Fibroblast of lung (primary cell): ENCODE measurements at regions not wholly inside any gene's neighbourhood (a gene's known extent, or its start where the extent isn't known, plus 50 kb on each side); places are given as distances from the start of the nearest gene placed in this dataset.
A peak's percentile ranks its signal among the peaks of the same experiment; 100 is the strongest.

Experiments
- DNase-seq, 2 donors: peaks; one replicate each; pipeline versions ENCODE4 v3.0.0 to v3.0.0-alpha.2; 2010; ENCODE audit warnings: low read depth in 2 of 2
- H2AFZ ChIP-seq: 2 replicates; pipeline ENCODE4 v1.5.1; 2012; ENCODE audit warnings: low read length, control low read depth, inconsistent platforms
- H3K27ac ChIP-seq: 2 replicates; pipeline ENCODE4 v1.5.1; 2011; ENCODE audit warnings: low read length, control low read depth; ENCODE audit not compliant: insufficient read depth
- H3K27me3 ChIP-seq: 2 replicates; pipeline ENCODE4 v1.5.1; 2011; ENCODE audit warnings: mild to moderate bottlenecking, low read length; ENCODE audit not compliant: control insufficient read depth, insufficient read depth
- H3K36me3 ChIP-seq: 2 replicates; pipeline ENCODE4 v1.5.1; 2011; ENCODE audit warnings: low read length; ENCODE audit not compliant: control insufficient read depth, insufficient read depth
- H3K4me1 ChIP-seq: 2 replicates; pipeline ENCODE4 v1.5.1; 2011; ENCODE audit warnings: low read length; ENCODE audit not compliant: control insufficient read depth, insufficient read depth; ENCODE audit errors: extremely low read depth
- H3K4me2 ChIP-seq: 2 replicates; pipeline ENCODE4 v1.5.1; 2011; ENCODE audit warnings: low read length, control low read depth; ENCODE audit not compliant: insufficient read depth; ENCODE audit errors: extremely low read depth
- H3K4me3 ChIP-seq, 4 experiments: fragments of 200-600 bp in 1 of 4; sonication (generic) in 1 of 4; replicated peaks in 1 of 4; 2 replicates each; pipeline ENCODE4 v1.5.1; 2011 to 2016; ENCODE audit warnings: low read length in 4 of 4, low read depth in 3 of 4, mild to moderate bottlenecking in 3 of 4, control low read depth in 2 of 4, inconsistent platforms in 1 of 4, mixed read lengths in 1 of 4; ENCODE audit not compliant: insufficient read depth in 1 of 4; ENCODE audit errors: control extremely low read depth in 1 of 4
- H3K79me2 ChIP-seq: 2 replicates; pipeline ENCODE4 v1.5.1; 2012; ENCODE audit warnings: mild to moderate bottlenecking, low read length, inconsistent platforms; ENCODE audit not compliant: control insufficient read depth, insufficient read depth
- H3K9ac ChIP-seq: 2 replicates; pipeline ENCODE4 v1.5.1; 2011; ENCODE audit warnings: mild to moderate bottlenecking, low read length, control low read depth; ENCODE audit not compliant: insufficient read depth
- H3K9me3 ChIP-seq: 2 replicates; pipeline ENCODE4 v1.5.1; 2012; ENCODE audit warnings: low read depth, low read length; ENCODE audit not compliant: control insufficient read depth, insufficient read depth
- H4K20me1 ChIP-seq: 2 replicates; pipeline ENCODE4 v1.5.1; 2011; ENCODE audit warnings: low read length; ENCODE audit not compliant: control insufficient read depth, insufficient read depth; ENCODE audit errors: extremely low read depth
- EZH2 ChIP-seq: IDR thresholded peaks from 2 replicates; pipeline ENCODE4 v1.5.1; 2012; ENCODE audit warnings: low read length, control low read depth, mild to moderate bottlenecking; ENCODE audit errors: missing control alignments
- TF ChIP-seq, protein P1 (sequence below), 2 donors: IDR thresholded peaks in 1 of 2; conservative IDR thresholded peaks in 1 of 2; 1 replicate in 1 of 2; 2 replicates in 1 of 2; pipeline ENCODE4 v1.5.1; 2011 to 2012; ENCODE audit warnings: low read length in 2 of 2, control low read depth in 1 of 2, inconsistent platforms in 1 of 2, low read depth in 1 of 2, mild to moderate bottlenecking in 1 of 2

DNA sequence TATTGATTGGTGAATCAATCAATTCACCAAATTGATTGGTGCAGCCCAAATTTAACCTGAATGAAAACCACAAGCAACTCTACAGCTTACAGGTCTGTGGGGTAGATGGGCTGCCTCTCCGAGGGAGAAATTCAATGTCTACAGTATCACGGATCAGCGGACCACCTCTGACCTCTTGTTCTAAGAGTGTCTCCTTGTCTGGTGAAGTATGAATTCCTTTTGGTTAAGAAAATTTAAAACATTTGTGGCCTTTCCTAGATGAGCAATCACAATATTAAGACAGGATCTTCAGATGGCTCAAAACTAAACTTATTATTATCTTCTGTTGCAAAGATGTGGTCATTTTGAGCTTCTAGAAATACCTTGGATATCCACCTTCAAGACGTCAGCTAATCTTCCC is 153.3 kb downstream of the IL15 start:
- H3K9me3 ChIP-seq = no peaks in the 10 kb centered on the region
- TF ChIP-seq EZH2 = no peak
- TF ChIP-seq, protein P1, sequence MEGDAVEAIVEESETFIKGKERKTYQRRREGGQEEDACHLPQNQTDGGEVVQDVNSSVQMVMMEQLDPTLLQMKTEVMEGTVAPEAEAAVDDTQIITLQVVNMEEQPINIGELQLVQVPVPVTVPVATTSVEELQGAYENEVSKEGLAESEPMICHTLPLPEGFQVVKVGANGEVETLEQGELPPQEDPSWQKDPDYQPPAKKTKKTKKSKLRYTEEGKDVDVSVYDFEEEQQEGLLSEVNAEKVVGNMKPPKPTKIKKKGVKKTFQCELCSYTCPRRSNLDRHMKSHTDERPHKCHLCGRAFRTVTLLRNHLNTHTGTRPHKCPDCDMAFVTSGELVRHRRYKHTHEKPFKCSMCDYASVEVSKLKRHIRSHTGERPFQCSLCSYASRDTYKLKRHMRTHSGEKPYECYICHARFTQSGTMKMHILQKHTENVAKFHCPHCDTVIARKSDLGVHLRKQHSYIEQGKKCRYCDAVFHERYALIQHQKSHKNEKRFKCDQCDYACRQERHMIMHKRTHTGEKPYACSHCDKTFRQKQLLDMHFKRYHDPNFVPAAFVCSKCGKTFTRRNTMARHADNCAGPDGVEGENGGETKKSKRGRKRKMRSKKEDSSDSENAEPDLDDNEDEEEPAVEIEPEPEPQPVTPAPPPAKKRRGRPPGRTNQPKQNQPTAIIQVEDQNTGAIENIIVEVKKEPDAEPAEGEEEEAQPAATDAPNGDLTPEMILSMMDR (conservative IDR thresholded peaks at IDR 0.05 in 1 of 2, IDR thresholded peaks at IDR 0.05 in 1 of 2; ENCODE audit: low read depth in 1 of 2, low read length in 2 of 2) = no peak
- no peaks in the 10 kb centered on the region for H3K36me3 ChIP-seq
- DNase-seq = no peak
- no peaks in the 10 kb centered on the region for H3K4me1 ChIP-seq
- no peaks in the 10 kb centered on the region for H3K27me3 ChIP-seq
- H3K27ac ChIP-seq = no peak overlapping the region
- no peak overlapping the region for H2AFZ ChIP-seq
- no peaks in the 10 kb centered on the region for H3K79me2 ChIP-seq
- no peak overlapping the region for H3K9ac ChIP-seq
- H3K4me3 ChIP-seq = no peak overlapping the region
- no peak overlapping the region for H3K4me2 ChIP-seq
- H4K20me1 ChIP-seq = no peaks in the 10 kb centered on the region

DNA sequence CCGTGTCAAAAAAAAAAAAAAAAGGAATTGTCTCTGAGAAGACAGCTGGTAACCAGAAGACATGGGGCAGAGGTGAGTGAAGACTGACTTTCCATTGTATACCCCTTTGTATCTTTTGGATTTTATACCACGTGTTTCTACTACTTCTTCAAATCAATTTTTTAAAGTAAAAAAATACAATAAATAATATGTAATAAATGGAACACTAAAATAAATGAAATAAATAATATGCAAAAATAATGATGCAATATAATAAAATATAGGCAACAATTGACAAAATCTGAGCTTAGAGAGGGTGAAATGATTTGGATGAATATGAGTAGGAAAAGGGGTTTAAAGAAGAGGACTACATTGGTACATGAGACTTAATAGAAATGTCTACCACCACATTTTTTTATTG is 155.8 kb downstream of the IL15 start:
- TF ChIP-seq, protein P1 (conservative IDR thresholded peaks at IDR 0.05 in 1 of 2, IDR thresholded peaks at IDR 0.05 in 1 of 2; ENCODE audit: low read depth in 1 of 2, low read length in 2 of 2) = no peak
- TF ChIP-seq EZH2 = no peak
- H3K36me3 ChIP-seq = no peaks in the 10 kb centered on the region
- no peak overlapping the region for H3K4me2 ChIP-seq
- no peak overlapping the region for H2AFZ ChIP-seq
- DNase-seq = no peak
- H3K4me3 ChIP-seq = no peak overlapping the region
- no peak overlapping the region for H3K9ac ChIP-seq
- H3K9me3 ChIP-seq = no peaks in the 10 kb centered on the region
- H4K20me1 ChIP-seq = no peaks in the 10 kb centered on the region
- H3K27ac ChIP-seq = no peak overlapping the region
- no peaks in the 10 kb centered on the region for H3K79me2 ChIP-seq
- no peaks in the 10 kb centered on the region for H3K27me3 ChIP-seq
- H3K4me1 ChIP-seq = no peaks in the 10 kb centered on the region

DNA sequence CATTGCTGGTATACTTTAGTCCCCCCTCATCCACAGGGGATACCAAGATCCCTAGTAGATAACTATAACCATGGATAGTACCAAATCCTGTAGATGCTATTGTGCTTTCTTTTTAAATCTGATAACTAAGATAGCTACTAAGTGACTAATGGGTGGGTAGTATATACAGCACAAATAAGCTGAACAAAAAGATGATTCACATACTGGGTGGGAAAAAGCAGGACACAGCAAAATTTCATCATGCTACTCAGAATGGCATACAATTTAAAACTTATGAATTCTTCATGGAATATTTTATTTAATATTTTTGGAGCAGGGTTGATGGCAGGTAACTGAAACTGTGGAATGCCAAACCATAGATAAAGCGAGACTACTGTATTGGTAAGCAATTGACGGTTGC is 161.6 kb downstream of the IL15 start:
- H2AFZ ChIP-seq = no peak overlapping the region
- TF ChIP-seq, protein P1 (conservative IDR thresholded peaks at IDR 0.05 in 1 of 2, IDR thresholded peaks at IDR 0.05 in 1 of 2; ENCODE audit: low read depth in 1 of 2, low read length in 2 of 2) = no peak
- TF ChIP-seq EZH2 = no peak
- no peaks in the 10 kb centered on the region for H3K79me2 ChIP-seq

More for the DNA sequence above, 161.6 kb downstream of the IL15 start:
- Histone ChIP-seq H3K4me3 (no peak overlapping the region), H4K20me1 (no peaks in the 10 kb centered on the region), H3K27me3 (no peaks in the 10 kb centered on the region), H3K9ac (no peak overlapping the region), H3K4me2 (no peak overlapping the region), H3K4me1 (no peaks in the 10 kb centered on the region), H3K9me3 (no peaks in the 10 kb centered on the region), H3K36me3 (no peaks in the 10 kb centered on the region), H3K27ac (no peak overlapping the region)
- DNase-seq = peak; percentile 37 to 39
